GM23338 (cell line): ENCODE measurements at regions not wholly inside any gene's neighbourhood (a gene's known extent, or its start where the extent isn't known, plus 50 kb on each side); places are given as distances from the start of the nearest gene placed in this dataset.

Experiments used
- ATAC-seq: fragments of 200-7000 bp; cut with Tn5 transposase; 3 replicates; pipeline ENCODE4 v1.9.1; 2020
- DNase-seq: peaks from one replicate; pipeline ENCODE4 v3.0.0-alpha.2; 2015; ENCODE audit warnings: low spot score
- H2AFZ ChIP-seq: fragments of 200-600 bp; sonication (generic); 2 replicates; pipeline ENCODE4 v1.8.0; 2016; ENCODE audit warnings: antibody characterized with exemption, mild to moderate bottlenecking, moderate library complexity
- H3F3A ChIP-seq: fragments of 200-600 bp; sonication (generic); replicated peaks from 2 replicates; pipeline ENCODE4 v1.8.0; 2017; ENCODE audit warnings: antibody characterized with exemption, mixed run types, low read depth
- H3K27ac ChIP-seq: fragments of 200-600 bp; sonication (generic); 2 replicates; pipeline ENCODE4 v1.6.1; 2016; ENCODE audit warnings: low read depth
- H3K27me3 ChIP-seq: fragments of 200-600 bp; sonication (generic); 2 replicates; pipeline ENCODE4 v1.8.0; 2016; ENCODE audit warnings: mild to moderate bottlenecking, mixed run types, moderate library complexity; ENCODE audit not compliant: insufficient read depth
- H3K36me3 ChIP-seq: fragments of 200-600 bp; sonication (generic); 2 replicates; pipeline ENCODE4 v1.8.0; 2016; ENCODE audit warnings: mild to moderate bottlenecking; ENCODE audit not compliant: insufficient read depth
- H3K4me1 ChIP-seq: fragments of 200-600 bp; sonication (generic); 2 replicates; pipeline ENCODE4 v1.8.0; 2016; ENCODE audit warnings: mild to moderate bottlenecking, moderate library complexity; ENCODE audit not compliant: insufficient read depth
- H3K4me2 ChIP-seq: fragments of 200-600 bp; sonication (generic); 2 replicates; pipeline ENCODE4 v1.7.1; 2017; ENCODE audit warnings: mixed run types
- H3K4me3 ChIP-seq: fragments of 200-600 bp; sonication (generic); 2 replicates; pipeline ENCODE4 v1.6.1; 2016; ENCODE audit warnings: mixed run types
- H3K79me2 ChIP-seq: fragments of 200-600 bp; sonication (generic); replicated peaks from 2 replicates; pipeline ENCODE4 v1.8.0; 2017; ENCODE audit warnings: mild to moderate bottlenecking; ENCODE audit not compliant: insufficient read depth
- H3K9me2 ChIP-seq: fragments of 200-600 bp; sonication (generic); 2 replicates; pipeline ENCODE4 v1.8.0; 2017; ENCODE audit not compliant: insufficient read depth
- H4K20me1 ChIP-seq: fragments of 200-600 bp; sonication (generic); replicated peaks from 2 replicates; pipeline ENCODE4 v1.8.0; 2017; ENCODE audit warnings: mild to moderate bottlenecking; ENCODE audit not compliant: insufficient read depth
- H3K27ac Mint-ChIP-seq: 2 replicates; pipeline ENCODE4 v1.8.0; 2020; ENCODE audit warnings: inconsistent platforms, mild to moderate bottlenecking, moderate library complexity, mixed read lengths
- H3K27me3 Mint-ChIP-seq: 3 replicates; pipeline ENCODE4 v1.8.0; 2022; ENCODE audit warnings: low read depth, mild to moderate bottlenecking, moderate library complexity, mixed read lengths, inconsistent platforms; ENCODE audit not compliant: insufficient read depth, poor library complexity
- H3K36me3 Mint-ChIP-seq: 3 replicates; pipeline ENCODE4 v1.8.0; 2021; ENCODE audit warnings: low read depth, mild to moderate bottlenecking, inconsistent platforms, moderate library complexity, mixed read lengths
- H3K4me1 Mint-ChIP-seq: 3 replicates; pipeline ENCODE4 v1.8.0; 2020; ENCODE audit warnings: mild to moderate bottlenecking, inconsistent platforms, mixed read lengths
- H3K4me3 Mint-ChIP-seq: 3 replicates; pipeline ENCODE4 v1.8.0; 2021; ENCODE audit warnings: moderate library complexity, mild to moderate bottlenecking, inconsistent platforms, mixed read lengths
- H3K9me3 Mint-ChIP-seq: 3 replicates; pipeline ENCODE4 v1.8.0; 2020; ENCODE audit warnings: moderate library complexity, mild to moderate bottlenecking, inconsistent platforms, mixed read lengths
- EZH2phosphoT487 ChIP-seq: fragments of 200-600 bp; sonication (generic); IDR thresholded peaks from one replicate; pipeline ENCODE4 v1.8.1; 2018; ENCODE audit warnings: antibody characterized with exemption; ENCODE audit not compliant: unreplicated experiment
- JUNB ChIP-seq: IDR thresholded peaks from one replicate; pipeline ENCODE4 v1.6.1; 2016; ENCODE audit warnings: antibody characterized with exemption; ENCODE audit not compliant: unreplicated experiment
- NANOG ChIP-seq: IDR thresholded peaks from 2 replicates; pipeline ENCODE4 v1.6.1; 2016; ENCODE audit warnings: antibody characterized with exemption, borderline replicate concordance
- POLR2AphosphoS5 ChIP-seq: IDR thresholded peaks from 2 replicates; pipeline ENCODE4 v1.6.1; 2016; ENCODE audit warnings: antibody characterized with exemption, low read depth
- STAT1 ChIP-seq: IDR thresholded peaks from one replicate; pipeline ENCODE4 v1.6.1; 2016; ENCODE audit warnings: antibody characterized with exemption; ENCODE audit not compliant: unreplicated experiment
- ZNF114 ChIP-seq: fragments of 250-450 bp; sonication (Bioruptor Pico); IDR thresholded peaks from 2 replicates; pipeline ENCODE4 v1.5.0; 2020; ENCODE audit warnings: mild to moderate bottlenecking, moderate library complexity
- ZNF331 ChIP-seq: fragments of 250-450 bp; sonication (Bioruptor Pico); IDR thresholded peaks from 2 replicates; pipeline ENCODE4 v1.5.0; 2020; ENCODE audit warnings: low read depth, mild to moderate bottlenecking, moderate library complexity
- TF ChIP-seq, protein P1 (sequence below), 2 experiments: fragments of 200-600 bp in 1 of 2; sonication (generic) in 1 of 2; conservative IDR thresholded peaks; 2 replicates each; pipeline versions ENCODE4 v1.5.1 to v1.6.1; 2016 to 2017; ENCODE audit warnings: antibody characterized with exemption in 2 of 2, low read depth in 2 of 2, mild to moderate bottlenecking in 2 of 2, moderate library complexity in 1 of 2
- TF ChIP-seq, protein P2 (sequence below): IDR thresholded peaks from one replicate; pipeline ENCODE4 v1.6.1; 2018; ENCODE audit warnings: antibody characterized with exemption; ENCODE audit not compliant: unreplicated experiment
- TF ChIP-seq, protein P3 (sequence below): fragments of 250-450 bp; sonication (Bioruptor Pico); IDR thresholded peaks from 2 replicates; pipeline ENCODE4 v1.5.0; 2020; ENCODE audit warnings: mild to moderate bottlenecking, moderate library complexity

DNA sequence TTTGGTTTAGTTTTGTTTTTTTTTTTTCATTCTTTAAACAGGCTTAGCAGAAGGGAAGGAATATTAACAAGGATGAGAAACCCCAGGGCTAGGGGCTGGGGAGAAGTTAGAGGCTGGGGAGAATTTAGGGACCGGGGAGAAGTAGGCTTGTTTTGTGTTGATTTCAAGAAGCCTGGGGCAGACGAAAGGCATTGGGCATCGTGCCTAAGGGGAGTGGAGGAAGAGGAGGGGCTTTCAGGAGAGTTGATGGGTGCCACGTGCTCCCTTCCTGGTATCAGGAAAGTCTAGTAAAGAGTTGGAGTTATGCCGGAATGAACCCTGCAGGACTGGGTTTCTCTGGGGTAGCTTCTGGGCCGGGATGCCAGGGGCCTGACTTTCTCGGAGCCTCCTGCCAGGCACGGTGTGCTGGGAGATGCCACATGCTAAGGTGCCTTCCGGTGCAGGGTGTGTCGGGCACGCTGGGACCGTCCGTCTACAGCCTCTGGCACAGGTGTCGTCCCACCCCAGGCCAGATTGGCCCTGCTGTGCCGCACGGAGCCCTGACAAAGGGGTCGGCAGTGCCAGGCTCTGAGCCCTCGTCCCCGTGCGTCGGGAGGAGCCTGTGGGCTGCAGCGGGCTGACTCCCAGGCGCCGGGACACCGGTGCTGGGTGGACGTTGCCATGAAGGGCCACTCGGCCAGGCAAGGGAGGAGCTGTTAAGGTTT lies 159.9 kb downstream of the OLFM1 start:
- H3K4me2 ChIP-seq, result no peak overlapping the region
- H3K79me2 ChIP-seq, result no peaks in the 10 kb centered on the region
- H3K36me3 ChIP-seq, result no peaks in the 10 kb centered on the region
- no peak overlapping the region for H2AFZ ChIP-seq
- H3F3A ChIP-seq, result no peaks in the 10 kb centered on the region
- no peaks in the 10 kb centered on the region for H3K4me1 ChIP-seq
- Mint-ChIP-seq H3K4me1 (peaks cover 4% of the 10 kb centered on the region; the same call in 2 of the 3 replicates), H3K27me3 (peaks cover 8% of the 10 kb centered on the region), H3K9me3 (no peaks in the 10 kb centered on the region; the same call in 2 of the 3 replicates), H3K4me3 (no peak overlapping the region), H3K36me3 (no peaks in the 10 kb centered on the region), H3K27ac (no peak overlapping the region; the same call in 1 of the 2 replicates)
- no peak for DNase-seq
- ATAC-seq, result no peak
- no peaks in the 10 kb centered on the region for H4K20me1 ChIP-seq
- H3K27me3 ChIP-seq, result no peaks in the 10 kb centered on the region
- no peaks in the 10 kb centered on the region for H3K9me2 ChIP-seq
- no peak overlapping the region for H3K27ac ChIP-seq
- no peak overlapping the region for H3K4me3 ChIP-seq
- TF ChIP-seq ZNF331 (CRISPR knock-in tag), result no peak
- no peak for TF ChIP-seq JUNB
- TF ChIP-seq, protein P1, sequence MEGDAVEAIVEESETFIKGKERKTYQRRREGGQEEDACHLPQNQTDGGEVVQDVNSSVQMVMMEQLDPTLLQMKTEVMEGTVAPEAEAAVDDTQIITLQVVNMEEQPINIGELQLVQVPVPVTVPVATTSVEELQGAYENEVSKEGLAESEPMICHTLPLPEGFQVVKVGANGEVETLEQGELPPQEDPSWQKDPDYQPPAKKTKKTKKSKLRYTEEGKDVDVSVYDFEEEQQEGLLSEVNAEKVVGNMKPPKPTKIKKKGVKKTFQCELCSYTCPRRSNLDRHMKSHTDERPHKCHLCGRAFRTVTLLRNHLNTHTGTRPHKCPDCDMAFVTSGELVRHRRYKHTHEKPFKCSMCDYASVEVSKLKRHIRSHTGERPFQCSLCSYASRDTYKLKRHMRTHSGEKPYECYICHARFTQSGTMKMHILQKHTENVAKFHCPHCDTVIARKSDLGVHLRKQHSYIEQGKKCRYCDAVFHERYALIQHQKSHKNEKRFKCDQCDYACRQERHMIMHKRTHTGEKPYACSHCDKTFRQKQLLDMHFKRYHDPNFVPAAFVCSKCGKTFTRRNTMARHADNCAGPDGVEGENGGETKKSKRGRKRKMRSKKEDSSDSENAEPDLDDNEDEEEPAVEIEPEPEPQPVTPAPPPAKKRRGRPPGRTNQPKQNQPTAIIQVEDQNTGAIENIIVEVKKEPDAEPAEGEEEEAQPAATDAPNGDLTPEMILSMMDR (conservative IDR thresholded peaks at IDR 0.05; ENCODE audit: low read depth in 2 of 2), result no peak
- TF ChIP-seq, protein P2, sequence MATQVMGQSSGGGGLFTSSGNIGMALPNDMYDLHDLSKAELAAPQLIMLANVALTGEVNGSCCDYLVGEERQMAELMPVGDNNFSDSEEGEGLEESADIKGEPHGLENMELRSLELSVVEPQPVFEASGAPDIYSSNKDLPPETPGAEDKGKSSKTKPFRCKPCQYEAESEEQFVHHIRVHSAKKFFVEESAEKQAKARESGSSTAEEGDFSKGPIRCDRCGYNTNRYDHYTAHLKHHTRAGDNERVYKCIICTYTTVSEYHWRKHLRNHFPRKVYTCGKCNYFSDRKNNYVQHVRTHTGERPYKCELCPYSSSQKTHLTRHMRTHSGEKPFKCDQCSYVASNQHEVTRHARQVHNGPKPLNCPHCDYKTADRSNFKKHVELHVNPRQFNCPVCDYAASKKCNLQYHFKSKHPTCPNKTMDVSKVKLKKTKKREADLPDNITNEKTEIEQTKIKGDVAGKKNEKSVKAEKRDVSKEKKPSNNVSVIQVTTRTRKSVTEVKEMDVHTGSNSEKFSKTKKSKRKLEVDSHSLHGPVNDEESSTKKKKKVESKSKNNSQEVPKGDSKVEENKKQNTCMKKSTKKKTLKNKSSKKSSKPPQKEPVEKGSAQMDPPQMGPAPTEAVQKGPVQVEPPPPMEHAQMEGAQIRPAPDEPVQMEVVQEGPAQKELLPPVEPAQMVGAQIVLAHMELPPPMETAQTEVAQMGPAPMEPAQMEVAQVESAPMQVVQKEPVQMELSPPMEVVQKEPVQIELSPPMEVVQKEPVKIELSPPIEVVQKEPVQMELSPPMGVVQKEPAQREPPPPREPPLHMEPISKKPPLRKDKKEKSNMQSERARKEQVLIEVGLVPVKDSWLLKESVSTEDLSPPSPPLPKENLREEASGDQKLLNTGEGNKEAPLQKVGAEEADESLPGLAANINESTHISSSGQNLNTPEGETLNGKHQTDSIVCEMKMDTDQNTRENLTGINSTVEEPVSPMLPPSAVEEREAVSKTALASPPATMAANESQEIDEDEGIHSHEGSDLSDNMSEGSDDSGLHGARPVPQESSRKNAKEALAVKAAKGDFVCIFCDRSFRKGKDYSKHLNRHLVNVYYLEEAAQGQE, result no peak
- TF ChIP-seq EZH2phosphoT487, result no peak
- no peak for TF ChIP-seq POLR2AphosphoS5
- TF ChIP-seq, protein P3, sequence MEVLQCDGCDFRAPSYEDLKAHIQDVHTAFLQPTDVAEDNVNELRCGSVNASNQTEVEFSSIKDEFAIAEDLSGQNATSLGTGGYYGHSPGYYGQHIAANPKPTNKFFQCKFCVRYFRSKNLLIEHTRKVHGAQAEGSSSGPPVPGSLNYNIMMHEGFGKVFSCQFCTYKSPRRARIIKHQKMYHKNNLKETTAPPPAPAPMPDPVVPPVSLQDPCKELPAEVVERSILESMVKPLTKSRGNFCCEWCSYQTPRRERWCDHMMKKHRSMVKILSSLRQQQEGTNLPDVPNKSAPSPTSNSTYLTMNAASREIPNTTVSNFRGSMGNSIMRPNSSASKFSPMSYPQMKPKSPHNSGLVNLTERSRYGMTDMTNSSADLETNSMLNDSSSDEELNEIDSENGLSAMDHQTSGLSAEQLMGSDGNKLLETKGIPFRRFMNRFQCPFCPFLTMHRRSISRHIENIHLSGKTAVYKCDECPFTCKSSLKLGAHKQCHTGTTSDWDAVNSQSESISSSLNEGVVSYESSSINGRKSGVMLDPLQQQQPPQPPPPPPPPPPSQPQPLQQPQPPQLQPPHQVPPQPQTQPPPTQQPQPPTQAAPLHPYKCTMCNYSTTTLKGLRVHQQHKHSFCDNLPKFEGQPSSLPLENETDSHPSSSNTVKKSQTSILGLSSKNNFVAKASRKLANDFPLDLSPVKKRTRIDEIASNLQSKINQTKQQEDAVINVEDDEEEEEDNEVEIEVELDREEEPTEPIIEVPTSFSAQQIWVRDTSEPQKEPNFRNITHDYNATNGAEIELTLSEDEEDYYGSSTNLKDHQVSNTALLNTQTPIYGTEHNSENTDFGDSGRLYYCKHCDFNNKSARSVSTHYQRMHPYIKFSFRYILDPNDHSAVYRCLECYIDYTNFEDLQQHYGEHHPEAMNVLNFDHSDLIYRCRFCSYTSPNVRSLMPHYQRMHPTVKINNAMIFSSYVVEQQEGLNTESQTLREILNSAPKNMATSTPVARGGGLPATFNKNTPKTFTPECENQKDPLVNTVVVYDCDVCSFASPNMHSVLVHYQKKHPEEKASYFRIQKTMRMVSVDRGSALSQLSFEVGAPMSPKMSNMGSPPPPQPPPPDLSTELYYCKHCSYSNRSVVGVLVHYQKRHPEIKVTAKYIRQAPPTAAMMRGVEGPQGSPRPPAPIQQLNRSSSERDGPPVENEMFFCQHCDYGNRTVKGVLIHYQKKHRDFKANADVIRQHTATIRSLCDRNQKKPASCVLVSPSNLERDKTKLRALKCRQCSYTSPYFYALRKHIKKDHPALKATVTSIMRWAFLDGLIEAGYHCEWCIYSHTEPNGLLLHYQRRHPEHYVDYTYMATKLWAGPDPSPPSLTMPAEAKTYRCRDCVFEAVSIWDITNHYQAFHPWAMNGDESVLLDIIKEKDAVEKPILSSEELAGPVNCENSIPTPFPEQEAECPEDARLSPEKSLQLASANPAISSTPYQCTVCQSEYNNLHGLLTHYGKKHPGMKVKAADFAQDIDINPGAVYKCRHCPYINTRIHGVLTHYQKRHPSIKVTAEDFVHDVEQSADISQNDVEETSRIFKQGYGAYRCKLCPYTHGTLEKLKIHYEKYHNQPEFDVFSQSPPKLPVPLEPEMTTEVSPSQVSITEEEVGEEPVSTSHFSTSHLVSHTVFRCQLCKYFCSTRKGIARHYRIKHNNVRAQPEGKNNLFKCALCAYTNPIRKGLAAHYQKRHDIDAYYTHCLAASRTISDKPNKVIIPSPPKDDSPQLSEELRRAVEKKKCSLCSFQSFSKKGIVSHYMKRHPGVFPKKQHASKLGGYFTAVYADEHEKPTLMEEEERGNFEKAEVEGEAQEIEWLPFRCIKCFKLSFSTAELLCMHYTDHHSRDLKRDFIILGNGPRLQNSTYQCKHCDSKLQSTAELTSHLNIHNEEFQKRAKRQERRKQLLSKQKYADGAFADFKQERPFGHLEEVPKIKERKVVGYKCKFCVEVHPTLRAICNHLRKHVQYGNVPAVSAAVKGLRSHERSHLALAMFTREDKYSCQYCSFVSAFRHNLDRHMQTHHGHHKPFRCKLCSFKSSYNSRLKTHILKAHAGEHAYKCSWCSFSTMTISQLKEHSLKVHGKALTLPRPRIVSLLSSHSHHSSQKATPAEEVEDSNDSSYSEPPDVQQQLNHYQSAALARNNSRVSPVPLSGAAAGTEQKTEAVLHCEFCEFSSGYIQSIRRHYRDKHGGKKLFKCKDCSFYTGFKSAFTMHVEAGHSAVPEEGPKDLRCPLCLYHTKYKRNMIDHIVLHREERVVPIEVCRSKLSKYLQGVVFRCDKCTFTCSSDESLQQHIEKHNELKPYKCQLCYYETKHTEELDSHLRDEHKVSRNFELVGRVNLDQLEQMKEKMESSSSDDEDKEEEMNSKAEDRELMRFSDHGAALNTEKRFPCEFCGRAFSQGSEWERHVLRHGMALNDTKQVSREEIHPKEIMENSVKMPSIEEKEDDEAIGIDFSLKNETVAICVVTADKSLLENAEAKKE (CRISPR knock-in tag), result no peak
- TF ChIP-seq STAT1, result no peak
- no peak for TF ChIP-seq NANOG
- no peak for TF ChIP-seq ZNF114 (CRISPR knock-in tag)
